Loucy (cell line): ENCODE measurements at regions not wholly inside any gene's neighbourhood (a gene's known extent, or its start where the extent isn't known, plus 50 kb on each side); places are given as distances from the start of the nearest gene placed in this dataset.

Experiments
- H2AFZ ChIP-seq: fragments of 200-600 bp; sonication (generic); 2 replicates; pipeline ENCODE4 v1.6.0; 2016; ENCODE audit warnings: antibody characterized with exemption, mild to moderate bottlenecking, low read length, moderate library complexity
- H3F3A ChIP-seq: fragments of 200-600 bp; 2 replicates; pipeline ENCODE4 v1.6.0; 2016; ENCODE audit warnings: antibody characterized with exemption, low read depth, mild to moderate bottlenecking
- H3K27me3 ChIP-seq: fragments of 200-600 bp; sonication (generic); 2 replicates; pipeline ENCODE4 v1.6.1; 2014; ENCODE audit warnings: low read length, mild to moderate bottlenecking; ENCODE audit not compliant: insufficient read depth, poor library complexity, severe bottlenecking
- H3K36me3 ChIP-seq: fragments of 200-600 bp; sonication (generic); 2 replicates; pipeline ENCODE4 v1.6.1; 2016; ENCODE audit warnings: low read length; ENCODE audit not compliant: insufficient read depth
- H3K4me1 ChIP-seq: fragments of 200-600 bp; sonication (generic); 2 replicates; pipeline ENCODE4 v1.5.1; 2014; ENCODE audit warnings: low read length, mild to moderate bottlenecking; ENCODE audit not compliant: insufficient read depth, poor library complexity, severe bottlenecking
- H3K4me2 ChIP-seq: fragments of 200-600 bp; sonication (generic); 2 replicates; pipeline ENCODE4 v1.6.0; 2014; ENCODE audit warnings: antibody characterized with exemption, low read length, low read depth, mild to moderate bottlenecking; ENCODE audit not compliant: poor library complexity, severe bottlenecking
- H3K4me3 ChIP-seq: fragments of 200-600 bp; sonication (generic); 2 replicates; pipeline ENCODE4 v1.5.1; 2014; ENCODE audit warnings: low read length, mild to moderate bottlenecking, mixed read lengths; ENCODE audit not compliant: poor library complexity, severe bottlenecking
- H3K79me2 ChIP-seq: fragments of 200-600 bp; sonication (generic); 2 replicates; pipeline ENCODE4 v1.6.1; 2014; ENCODE audit warnings: low read length; ENCODE audit not compliant: insufficient read depth
- H3K9ac ChIP-seq: fragments of 200-600 bp; sonication (generic); 2 replicates; pipeline ENCODE4 v1.6.0; 2014; ENCODE audit warnings: mild to moderate bottlenecking, low read depth, low read length, moderate library complexity; ENCODE audit not compliant: poor library complexity, severe bottlenecking
- H3K9me2 ChIP-seq: fragments of 200-600 bp; sonication (generic); replicated peaks from 2 replicates; pipeline ENCODE4 v1.6.1; 2016; ENCODE audit warnings: low read depth, low read length, mixed read lengths
- H3K9me3 ChIP-seq: fragments of 200-600 bp; sonication (generic); 2 replicates; pipeline ENCODE4 v1.6.1; 2014; ENCODE audit warnings: mild to moderate bottlenecking, antibody characterized with exemption, low read length, low read depth; ENCODE audit not compliant: insufficient read depth
- H4K20me1 ChIP-seq: fragments of 200-600 bp; sonication (generic); 2 replicates; pipeline ENCODE4 v1.6.0; 2014; ENCODE audit warnings: antibody characterized with exemption, low read length, mild to moderate bottlenecking; ENCODE audit not compliant: insufficient read depth, poor library complexity, severe bottlenecking
- CTCF ChIP-seq: fragments of 200-600 bp; sonication (generic); conservative IDR thresholded peaks from 2 replicates; pipeline ENCODE4 v1.5.1; 2014; ENCODE audit warnings: mild to moderate bottlenecking, antibody characterized with exemption, low read length
- EZH2phosphoT487 ChIP-seq: fragments of 200-600 bp; IDR thresholded peaks from 2 replicates; pipeline ENCODE4 v1.6.1; 2018; ENCODE audit warnings: antibody characterized with exemption, mild to moderate bottlenecking, moderate library complexity, borderline replicate concordance

- TF ChIP-seq CTCF (no peak), EZH2phosphoT487 (no peak)
- no peaks in the 10 kb centered on the region for H3K9me2 ChIP-seq
- H3K9ac ChIP-seq = no peak overlapping the region
- no peaks in the 10 kb centered on the region for H3K27me3 ChIP-seq
- H4K20me1 ChIP-seq = no peaks in the 10 kb centered on the region
- no peak overlapping the region for H3K4me2 ChIP-seq
- H3F3A ChIP-seq = no peaks in the 10 kb centered on the region
- H3K36me3 ChIP-seq = no peaks in the 10 kb centered on the region
- no peak overlapping the region for H3K4me3 ChIP-seq
- H3K9me3 ChIP-seq = no peaks in the 10 kb centered on the region
- no peaks in the 10 kb centered on the region for H3K4me1 ChIP-seq
- no peak overlapping the region for H2AFZ ChIP-seq
- no peaks in the 10 kb centered on the region for H3K79me2 ChIP-seq
Measured at GRCh38 chr4:38413524-38414341, 250.3 kb upstream of the KLF3 start.

DNA sequence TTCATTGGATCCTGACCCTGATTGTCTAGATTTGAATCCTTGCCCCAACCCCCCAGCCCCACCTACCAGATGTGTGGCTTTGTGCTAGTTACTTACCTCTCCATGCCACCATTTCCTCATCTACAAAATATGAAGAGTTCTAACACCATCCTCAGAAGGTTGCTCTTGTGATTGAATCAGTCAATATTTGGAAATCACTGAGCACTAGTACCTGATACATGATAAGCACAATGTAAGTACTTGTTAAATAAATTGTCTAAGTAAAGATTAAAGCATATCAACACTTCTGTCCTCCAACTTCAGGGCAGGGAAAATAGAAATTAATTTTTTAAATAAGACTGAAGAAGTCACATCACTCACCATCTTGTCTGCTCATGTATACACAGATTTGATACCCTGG, 249.6 kb upstream of the KLF3 start:
- Histone ChIP-seq H3K36me3 (no peaks in the 10 kb centered on the region), H2AFZ (no peak overlapping the region), H3K4me1 (no peaks in the 10 kb centered on the region), H3K9me2 (no peaks in the 10 kb centered on the region), H3K4me3 (no peak overlapping the region), H3F3A (no peaks in the 10 kb centered on the region), H3K9ac (no peak overlapping the region), H3K79me2 (no peaks in the 10 kb centered on the region), H3K27me3 (no peaks in the 10 kb centered on the region), H3K9me3 (no peaks in the 10 kb centered on the region), H3K4me2 (no peak overlapping the region), H4K20me1 (no peaks in the 10 kb centered on the region)
- no peak for TF ChIP-seq EZH2phosphoT487
- TF ChIP-seq CTCF = no peak

DNA sequence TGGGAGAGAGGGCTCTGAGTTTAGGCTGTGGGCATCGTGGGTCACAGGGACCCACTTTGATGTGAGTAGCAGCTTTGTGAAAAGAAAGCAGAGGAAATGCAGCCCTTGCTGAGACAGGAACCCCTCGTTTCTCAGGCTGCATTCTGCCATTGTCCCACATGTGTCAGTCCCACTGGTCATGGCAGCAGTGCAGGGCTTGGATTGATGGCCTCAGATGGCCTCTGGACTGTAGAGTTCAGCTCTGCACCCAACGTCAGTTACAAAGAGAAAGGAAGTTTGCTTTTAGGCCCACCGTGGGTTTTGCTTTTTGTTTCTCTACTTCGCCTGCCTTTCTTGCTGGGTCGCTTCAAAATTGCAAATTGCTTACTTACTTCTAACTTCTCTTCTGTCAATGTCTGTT, 248.3 kb upstream of the KLF3 start:
- Histone ChIP-seq H3K4me2 (no peak overlapping the region), H3K9me2 (no peaks in the 10 kb centered on the region), H3K9ac (no peak overlapping the region), H3F3A (no peaks in the 10 kb centered on the region), H4K20me1 (no peaks in the 10 kb centered on the region), H2AFZ (no peak overlapping the region), H3K27me3 (no peaks in the 10 kb centered on the region), H3K4me3 (no peak overlapping the region), H3K79me2 (no peaks in the 10 kb centered on the region), H3K9me3 (no peaks in the 10 kb centered on the region), H3K36me3 (no peaks in the 10 kb centered on the region), H3K4me1 (no peaks in the 10 kb centered on the region)
- no peak for TF ChIP-seq EZH2phosphoT487
- no peak for TF ChIP-seq CTCF
